GM12873 (cell line): ENCODE measurements at regions not wholly inside any gene's neighbourhood (a gene's known extent, or its start where the extent isn't known, plus 50 kb on each side); places are given as distances from the start of the nearest gene placed in this dataset.

ENCODE experiments used
- TF ChIP-seq, protein P1 (sequence below): IDR thresholded peaks from 2 replicates; pipeline ENCODE4 v1.5.1; 2012; ENCODE audit warnings: low read depth, mild to moderate bottlenecking, moderate library complexity, low read length, control low read depth; ENCODE audit not compliant: insufficient read depth; ENCODE audit errors: missing control alignments

DNA sequence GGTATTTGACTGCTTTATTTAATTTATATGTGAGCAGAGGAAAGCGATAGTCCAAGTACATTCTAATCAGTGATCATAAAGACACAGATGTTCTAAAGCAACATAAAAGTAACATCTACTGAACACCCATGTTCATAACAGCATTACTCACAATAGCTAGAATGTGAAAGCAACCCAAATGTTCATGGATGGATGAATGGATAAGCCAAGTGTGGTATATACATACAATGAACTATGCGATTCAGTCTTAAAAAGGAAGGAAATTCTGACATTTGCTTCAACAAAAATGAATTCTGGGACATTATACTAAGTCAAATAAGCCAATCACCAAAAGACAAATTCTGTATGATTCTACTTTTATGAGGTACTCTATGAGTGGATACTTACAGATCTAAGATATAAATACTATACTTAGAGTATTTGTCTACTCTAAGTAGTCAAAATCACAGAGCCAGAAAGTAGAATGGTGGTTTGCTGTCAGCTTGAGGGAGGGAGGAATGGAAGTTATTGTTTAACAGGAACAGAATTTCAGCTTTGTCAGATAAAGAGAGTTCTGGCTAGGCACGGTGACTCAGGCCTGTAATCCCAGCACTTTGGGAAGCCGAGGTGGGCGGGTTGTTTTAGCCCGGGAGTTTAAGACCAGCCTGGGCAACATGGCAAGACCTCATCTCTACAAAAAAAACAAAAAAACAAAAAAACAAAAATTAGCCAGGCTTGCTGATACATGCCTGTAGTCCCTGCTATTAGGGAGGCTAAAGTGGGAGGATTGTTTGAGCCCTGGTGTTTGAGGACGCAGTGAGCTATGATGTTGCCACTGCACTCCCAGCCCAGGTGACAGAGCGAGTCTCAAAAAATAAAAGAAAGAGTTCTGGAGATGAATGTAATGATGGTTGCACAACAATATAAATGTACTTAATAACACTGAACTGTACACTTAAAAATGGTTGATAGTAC lies 79.7 kb upstream of the ARHGAP29 start:
- TF ChIP-seq, protein P1, sequence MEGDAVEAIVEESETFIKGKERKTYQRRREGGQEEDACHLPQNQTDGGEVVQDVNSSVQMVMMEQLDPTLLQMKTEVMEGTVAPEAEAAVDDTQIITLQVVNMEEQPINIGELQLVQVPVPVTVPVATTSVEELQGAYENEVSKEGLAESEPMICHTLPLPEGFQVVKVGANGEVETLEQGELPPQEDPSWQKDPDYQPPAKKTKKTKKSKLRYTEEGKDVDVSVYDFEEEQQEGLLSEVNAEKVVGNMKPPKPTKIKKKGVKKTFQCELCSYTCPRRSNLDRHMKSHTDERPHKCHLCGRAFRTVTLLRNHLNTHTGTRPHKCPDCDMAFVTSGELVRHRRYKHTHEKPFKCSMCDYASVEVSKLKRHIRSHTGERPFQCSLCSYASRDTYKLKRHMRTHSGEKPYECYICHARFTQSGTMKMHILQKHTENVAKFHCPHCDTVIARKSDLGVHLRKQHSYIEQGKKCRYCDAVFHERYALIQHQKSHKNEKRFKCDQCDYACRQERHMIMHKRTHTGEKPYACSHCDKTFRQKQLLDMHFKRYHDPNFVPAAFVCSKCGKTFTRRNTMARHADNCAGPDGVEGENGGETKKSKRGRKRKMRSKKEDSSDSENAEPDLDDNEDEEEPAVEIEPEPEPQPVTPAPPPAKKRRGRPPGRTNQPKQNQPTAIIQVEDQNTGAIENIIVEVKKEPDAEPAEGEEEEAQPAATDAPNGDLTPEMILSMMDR = no peak

DNA sequence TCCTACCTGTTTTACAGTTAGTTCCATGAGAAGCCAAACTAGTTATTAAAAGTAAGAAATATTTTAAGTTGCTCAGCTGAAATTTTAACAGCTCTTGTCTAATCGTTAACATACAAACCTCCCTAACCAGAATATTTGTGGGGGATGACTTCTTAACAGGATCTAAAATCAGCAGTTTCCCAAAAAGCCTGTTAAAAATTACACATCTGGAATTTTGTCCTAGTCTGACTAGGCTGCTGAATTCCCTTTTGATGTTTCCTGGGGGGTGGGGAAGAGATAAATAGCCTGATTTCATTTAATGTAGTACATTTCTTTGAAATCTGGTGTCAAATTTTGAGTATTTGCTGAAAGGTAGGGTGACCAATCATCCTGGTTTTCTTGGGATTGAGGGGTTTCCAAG lies 78.8 kb upstream of the ARHGAP29 start:
- TF ChIP-seq, protein P1 = no peak

DNA sequence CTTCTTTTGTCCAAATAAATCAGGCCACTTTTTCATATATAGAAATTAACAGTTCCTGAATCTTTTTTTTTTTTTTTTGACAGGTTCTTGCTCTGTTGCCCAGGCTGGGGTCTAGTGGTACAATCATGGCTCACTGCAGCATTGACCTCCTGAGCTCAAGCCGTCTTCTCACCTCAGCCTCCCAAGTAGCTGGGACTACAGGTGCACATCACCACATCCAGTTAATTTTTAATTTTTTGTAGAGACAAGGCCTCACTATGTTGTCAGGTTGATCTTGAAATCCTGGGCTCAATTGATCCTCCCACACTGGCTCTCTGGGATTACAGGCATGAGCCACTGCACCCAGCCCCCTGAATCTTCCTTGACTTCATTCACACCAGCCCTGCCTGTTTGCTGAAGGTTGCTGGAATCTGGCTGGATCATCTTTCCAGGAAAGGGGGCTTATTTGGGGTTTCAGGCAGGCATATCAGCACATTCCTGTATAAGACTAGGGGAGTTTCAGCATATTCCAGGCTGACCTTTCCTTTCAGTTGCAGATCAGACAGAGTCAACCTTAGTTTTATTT lies 78.2 kb upstream of the ARHGAP29 start:
- TF ChIP-seq, protein P1 = no peak

DNA sequence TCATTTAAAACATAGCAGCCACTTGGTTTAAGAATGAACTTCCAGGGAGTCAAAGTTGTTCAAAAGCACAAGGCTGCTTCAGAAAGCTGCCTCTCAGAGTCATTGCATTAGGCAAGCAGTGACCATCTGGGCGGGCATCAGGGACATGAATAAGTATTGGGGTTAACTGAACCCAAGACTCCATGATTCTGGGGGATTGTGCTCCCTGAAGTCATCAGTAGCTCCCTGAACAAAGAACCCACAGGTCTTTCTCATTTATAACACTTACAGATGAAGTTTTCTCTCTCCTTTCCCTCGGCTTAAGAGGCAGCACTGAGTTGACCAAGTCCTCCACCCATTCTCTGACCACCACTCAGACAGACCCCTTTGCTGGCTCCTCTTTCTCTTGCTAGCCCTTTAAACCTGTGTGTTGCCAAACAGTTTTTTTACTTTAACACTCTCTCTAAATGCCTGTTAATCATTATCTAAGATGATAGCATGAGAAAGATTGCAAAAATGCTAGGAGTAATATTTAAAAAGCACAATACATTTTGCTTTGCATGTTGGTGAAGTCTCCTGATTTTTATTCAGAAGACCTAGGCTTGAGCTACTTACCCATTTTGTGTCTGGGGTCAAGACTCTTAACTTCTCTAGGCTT lies 77.0 kb upstream of the ARHGAP29 start:
- TF ChIP-seq, protein P1 = no peak

DNA sequence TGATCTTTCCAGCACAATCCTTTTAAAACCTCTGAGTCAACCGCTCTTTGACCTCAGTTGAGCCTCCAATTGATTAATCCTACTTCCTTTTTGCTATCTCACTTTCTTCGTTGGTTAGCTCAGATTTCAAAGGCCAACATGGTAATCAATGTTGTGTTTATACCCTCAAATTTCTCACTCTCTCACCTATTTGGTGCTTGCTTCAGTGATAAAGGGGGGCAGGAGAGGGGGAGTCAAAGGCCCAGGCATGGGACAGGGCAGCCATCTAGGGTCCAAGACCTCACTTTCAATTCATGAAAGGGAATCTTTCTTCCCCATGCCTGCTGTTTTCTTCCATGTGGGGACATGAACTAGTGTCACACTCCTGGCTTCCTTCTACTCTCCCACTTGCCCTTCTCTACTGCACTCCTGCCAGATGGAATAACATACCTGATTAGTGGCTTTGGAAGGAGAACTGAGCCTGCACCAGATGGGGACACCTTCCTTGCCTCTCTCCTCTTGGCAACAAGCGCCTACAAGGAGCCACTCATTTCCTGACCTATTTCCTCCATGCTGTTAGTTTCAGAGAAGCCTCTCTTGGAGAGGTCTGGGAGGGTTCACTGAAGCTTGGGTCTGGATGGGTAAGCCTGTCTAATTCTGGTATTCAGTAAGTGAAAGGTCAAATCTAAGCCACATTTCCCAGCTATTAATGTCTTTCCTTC lies 73.3 kb upstream of the ARHGAP29 start:
- TF ChIP-seq, protein P1 = no peak

DNA sequence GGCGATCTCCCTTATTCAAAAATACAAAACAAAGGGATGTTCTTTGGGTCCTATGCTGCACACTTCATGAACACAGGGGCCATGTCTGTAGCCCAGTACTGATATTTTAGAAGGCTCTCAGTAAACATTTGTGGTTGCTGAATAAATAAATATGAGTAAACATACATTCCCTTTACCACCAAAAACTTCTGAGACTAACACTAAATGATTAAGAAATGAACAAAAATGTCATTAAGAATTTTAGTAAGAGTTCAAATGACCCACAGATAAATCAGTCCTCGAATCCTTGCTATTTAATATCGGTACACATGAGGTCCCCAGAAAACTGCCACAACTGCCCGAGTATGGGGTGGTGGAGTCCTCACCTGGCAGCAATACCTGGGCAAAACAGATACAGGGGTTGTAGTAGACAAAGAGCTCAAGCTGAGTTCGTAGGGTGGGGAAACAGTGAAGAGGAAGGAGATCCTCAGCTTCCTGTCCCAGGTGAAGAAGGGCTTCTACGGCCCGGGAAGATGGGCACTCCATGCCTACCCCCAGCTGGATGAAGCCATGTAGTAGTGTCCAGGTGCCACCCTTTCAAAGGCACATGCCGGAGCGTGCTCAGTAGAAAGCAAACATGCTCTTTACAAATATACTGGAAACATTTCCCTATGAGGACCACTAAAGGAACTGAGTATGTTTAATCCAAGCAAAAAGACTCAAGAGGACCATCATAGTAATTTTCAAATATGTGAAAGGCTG lies 72.6 kb upstream of the ARHGAP29 start:
- TF ChIP-seq, protein P1 = no peak

DNA sequence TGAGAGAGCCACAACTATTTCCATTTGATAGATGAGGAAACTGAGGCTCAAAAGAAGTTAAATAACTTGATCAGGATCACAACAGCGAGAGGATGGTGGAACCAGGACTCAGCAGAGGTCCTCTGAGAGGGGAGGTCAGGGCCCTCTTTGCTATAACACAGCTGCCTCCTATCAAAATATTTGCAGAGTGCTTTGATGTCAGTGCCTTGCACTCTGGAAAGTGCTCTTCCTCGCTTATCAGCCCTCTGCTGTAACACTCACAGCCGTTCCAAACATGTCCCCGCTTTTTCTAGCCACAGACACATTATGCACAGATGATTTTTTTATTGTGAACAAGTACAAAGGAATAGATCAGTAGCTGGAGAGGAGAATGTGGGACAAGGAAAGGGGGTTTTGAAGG lies 71.8 kb upstream of the ARHGAP29 start:
- TF ChIP-seq, protein P1 = no peak
